Posterior vena cava (tissue), 2 donors: ENCODE measurements at regions not wholly inside any gene's neighbourhood (a gene's known extent, or its start where the extent isn't known, plus 50 kb on each side); places are given as distances from the start of the nearest gene placed in this dataset.
"Not testable (repeated sequence)": the region's sequence is repeated elsewhere in the genome, so short reads cannot be mapped to it uniquely, and the experiment has no call there.

Experiments
- DNase-seq: peaks from one replicate; pipeline ENCODE4 v3.0.0-alpha.2; 2020; ENCODE audit warnings: low spot score
- intact Hi-C, 2 donors: fragments of 100-400 bp; cut with DNase I; formaldehyde crosslinking; loops; one replicate each; pipeline versions ENCODE4 v1.14.1 to v1.14.2; 2022 to 2023
- donor health status: DM: yes; HTN: yes; CAD: no.
- donor health status: DM: yes; HTN: yes; CAD: no.

DNA sequence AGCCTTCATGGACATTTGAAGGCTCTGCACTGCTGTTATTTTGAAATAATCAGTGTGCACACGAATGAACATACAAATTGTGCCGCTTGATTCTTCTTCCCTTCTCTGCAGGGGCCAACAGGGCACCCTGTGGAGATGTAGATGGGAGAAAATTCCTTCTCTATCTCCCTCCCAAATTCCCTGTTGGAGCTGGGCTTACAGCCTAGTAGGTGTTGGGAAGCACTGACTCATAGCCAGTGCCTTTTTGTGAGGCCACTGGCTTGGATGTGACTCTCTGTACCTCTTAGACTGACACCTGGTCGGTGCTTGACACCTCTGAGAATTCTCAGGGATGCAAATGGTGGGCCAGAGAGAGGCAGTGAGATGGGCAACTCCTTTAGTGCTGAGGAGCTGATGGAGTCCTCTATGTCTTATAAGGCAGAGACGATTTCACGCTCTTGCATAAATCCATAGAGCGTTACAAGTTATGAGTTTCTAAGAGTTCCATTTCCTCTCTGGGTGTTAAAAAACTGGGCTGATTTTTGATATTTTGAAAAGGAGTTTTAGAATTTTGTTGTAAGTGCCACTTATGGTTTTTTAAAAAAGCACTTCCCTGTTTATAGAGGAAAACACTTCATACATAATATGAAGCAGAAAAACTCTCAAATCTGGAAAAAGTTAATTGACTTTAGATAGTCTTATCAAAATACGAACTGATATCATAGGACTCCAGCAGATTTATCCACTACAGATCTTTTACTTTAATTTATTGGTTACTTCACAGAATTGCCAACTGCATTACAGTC lies 89.8 kb upstream of the MAP3K7 start:
- intact Hi-C loops = no loop called here
- DNase-seq = no peak

GRCh38 chr6:90675107-90675506 lies 88.2 kb upstream of the MAP3K7 start:
- intact Hi-C loops, DNase-seq: not testable (repeated sequence)

- intact Hi-C loops = not testable (repeated sequence)
Observed at GRCh38 chr6:90674077-90674476, 87.2 kb upstream of the MAP3K7 start.

DNA sequence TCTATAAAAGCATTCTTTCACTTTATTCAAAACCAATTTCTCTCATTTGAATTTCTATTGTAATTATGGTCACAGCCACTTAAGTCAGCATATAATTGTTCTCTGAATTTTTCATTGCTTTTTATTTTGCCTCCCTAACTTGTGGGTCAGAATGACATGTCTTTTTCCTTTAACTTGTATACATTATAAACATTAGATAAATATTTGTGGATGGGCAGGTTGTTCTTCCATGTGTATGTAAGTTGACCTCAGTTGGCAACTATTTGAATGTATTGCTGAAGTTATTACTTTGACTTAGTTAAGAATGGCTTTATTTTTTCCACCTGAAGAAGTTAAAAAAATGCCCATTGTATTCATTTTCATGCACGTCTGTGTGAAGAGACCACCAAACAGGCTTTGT lies 83.0 kb upstream of the MAP3K7 start:
- intact Hi-C loops = no loop called here
- DNase-seq = no peak

More at GRCh38 chr6:90674077-90674476, 87.2 kb upstream of the MAP3K7 start:
- not testable (repeated sequence) for DNase-seq

DNA sequence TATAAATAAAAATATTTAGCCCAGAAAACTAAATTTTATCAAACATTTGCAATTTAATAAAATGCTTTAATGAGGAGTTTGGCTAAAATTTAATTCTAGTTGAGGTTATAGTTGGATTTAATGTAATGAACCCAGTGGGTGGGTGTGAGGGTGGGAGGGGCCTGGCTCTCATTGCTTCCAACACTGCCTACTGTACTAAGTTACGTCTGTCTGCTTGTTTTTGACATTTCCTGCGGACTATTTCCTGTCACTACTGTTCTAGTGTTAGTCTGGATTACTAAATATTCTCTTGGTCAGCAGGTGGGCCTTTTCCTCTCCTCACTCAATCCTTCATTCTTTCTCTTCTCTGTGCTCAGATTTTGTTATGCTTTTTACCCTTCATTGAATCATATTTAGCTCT lies 82.5 kb upstream of the MAP3K7 start:
- intact Hi-C loops = no loop called here
- DNase-seq = no peak

DNA sequence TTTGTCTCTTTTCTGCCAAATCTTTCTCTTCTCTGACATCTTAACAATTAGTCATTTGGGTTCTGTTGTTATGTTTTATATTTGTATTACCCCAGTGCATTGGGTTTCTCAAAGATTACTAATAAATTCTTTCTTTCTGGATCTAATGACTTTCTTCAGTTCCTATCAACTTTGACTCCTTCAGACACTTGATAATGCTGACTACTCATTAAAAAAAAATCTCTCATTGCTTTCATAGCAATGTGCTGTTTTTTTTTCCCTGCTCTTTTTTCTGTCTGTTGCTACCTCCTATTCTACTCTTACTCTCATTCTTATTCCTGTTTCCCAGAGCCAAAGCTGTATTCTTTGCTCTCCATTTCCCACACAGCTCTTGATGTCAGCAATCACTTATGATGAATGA lies 81.3 kb upstream of the MAP3K7 start:
- intact Hi-C loops = no loop called here
- no peak for DNase-seq

DNA sequence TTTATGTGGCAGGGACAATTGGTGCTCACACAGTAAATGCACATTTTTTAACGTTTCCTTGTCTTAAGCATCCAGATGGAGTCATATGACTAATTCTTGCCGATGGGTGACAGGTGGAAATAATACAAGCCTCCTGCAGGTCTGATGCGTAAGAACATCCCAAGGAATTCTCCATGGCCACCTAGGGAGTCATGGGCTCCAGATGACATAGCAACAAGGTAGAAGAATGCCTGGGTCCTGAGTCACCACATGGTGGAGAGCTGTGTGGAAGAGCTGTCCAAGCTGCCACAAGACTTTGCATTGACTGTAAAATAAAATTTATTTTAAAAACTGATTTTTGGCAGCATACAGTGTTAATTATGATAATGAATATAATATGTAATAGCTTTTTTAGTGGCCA lies 77.0 kb upstream of the MAP3K7 start:
- DNase-seq = no peak
- intact Hi-C loops = no loop called here

- no peak for DNase-seq
- intact Hi-C loops = no loop called here
Observed at GRCh38 chr6:90663106-90663505, 76.2 kb upstream of the MAP3K7 start.

GRCh38 chr6:90660931-90661330 lies 74.1 kb upstream of the MAP3K7 start:
- DNase-seq = no peak
- intact Hi-C loops = no loop called here

- no peak for DNase-seq
- intact Hi-C loops = no loop called here
Observed at GRCh38 chr6:90658497-90658896, 71.6 kb upstream of the MAP3K7 start.

DNA sequence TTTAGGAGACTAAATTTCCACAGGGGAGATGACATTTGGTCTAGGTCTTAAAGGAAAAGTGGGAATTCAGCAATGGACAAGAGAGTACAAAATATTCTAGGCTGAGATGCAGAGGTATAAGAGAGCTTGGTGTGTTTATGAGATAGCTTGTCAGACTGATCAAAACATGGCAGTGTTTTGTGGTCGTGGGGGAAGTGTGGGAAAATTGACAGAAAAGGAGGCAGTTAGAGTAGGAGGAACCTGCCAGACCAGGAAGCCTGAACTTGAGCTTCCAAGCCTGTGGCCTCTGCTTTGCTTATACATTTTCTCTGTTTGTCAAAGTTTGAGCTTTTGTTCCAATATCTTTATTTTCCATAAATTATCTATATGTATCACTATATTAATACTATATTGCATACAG lies 69.5 kb upstream of the MAP3K7 start:
- intact Hi-C loops = no loop called here
- DNase-seq = no peak

DNA sequence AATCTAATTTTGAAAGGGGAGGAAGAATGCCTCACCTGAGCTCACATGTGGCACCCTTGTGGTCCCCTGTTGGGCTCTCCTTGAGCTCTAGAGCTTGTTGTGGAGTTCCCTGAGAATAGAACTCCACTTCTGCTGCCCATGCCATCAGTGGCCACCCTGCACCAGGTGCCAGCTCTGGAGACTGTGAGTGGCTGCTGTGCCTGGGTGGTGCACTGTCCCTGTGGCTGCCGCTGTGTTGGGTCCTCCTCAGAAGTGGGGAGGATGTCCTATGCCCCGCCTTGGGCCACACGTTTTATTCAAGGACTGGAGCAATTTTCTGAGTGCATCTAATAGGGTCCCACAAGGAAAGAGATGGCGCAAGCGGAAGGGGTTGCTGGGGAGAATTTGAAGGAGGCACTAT lies 67.9 kb upstream of the MAP3K7 start:
- intact Hi-C loops = no loop called here
- no peak for DNase-seq

GRCh38 chr6:90654166-90654565 lies 67.3 kb upstream of the MAP3K7 start:
- DNase-seq = no peak
- intact Hi-C loops = no loop called here

GRCh38 chr6:90653750-90654149 lies 66.9 kb upstream of the MAP3K7 start:
- intact Hi-C loops = no loop called here
- DNase-seq = no peak

DNA sequence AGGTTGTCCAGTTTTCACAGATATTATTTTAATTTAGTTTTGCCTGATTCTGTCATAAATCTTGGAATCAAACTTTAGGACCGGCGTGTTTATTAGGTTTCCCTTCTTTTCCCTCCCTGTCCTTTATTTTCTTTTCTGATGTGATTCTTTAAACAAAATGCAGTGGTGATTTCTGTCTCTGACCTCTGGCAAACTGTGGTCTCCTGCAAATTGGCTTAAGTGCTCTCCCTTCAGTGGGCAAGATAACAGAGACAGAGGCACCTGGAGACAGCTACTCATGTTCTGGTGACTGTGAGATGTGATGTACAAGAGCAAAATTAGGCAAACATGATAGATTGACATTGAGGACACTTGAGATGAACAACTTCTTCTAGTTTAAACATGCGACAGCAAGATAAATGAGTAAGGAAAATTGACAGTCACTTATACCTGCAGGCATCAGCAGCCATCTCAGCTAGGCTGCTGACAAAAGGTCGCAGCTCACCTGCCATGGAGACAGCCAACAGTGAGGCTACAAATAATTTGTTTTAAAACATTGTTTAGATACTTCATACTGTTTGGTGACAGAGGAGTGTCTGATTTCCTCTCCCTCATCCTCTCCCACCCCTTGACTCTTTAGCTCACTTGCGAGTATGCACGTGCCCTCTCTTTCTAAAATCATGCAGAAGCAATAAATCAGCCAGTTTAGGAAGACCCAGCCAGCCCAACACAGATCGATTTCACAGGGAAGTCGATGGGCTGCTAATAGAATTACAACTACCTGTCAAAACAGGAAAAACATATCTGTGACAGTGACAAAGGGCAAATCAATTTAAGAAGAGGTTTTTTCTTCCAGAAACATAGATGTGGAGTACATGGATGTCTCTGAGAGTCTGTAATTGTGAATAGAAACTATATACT lies 63.4 kb upstream of the MAP3K7 start:
- DNase-seq = no peak
- intact Hi-C loops = no loop called here

DNA sequence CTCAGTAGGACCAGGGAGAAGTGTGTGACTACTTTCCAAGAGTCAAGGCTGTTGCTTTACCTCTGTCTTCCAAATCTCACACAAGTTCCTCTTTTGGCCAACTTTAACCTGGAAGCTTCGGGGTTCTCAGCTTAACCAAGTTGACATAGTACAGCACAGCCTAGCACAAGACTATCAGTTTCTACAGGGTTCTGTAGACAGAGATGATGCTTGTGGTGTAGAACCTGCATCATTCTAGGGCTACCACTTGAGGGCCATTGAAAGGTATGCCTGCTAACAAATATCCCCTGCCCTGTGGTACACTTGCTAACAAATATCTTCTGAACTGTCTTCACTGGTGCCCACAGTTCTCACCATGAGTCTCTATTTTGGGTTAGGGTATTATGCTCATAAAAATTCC lies 62.0 kb upstream of the MAP3K7 start:
- no peak for DNase-seq

GRCh38 chr6:90646940-90647339 lies 60.1 kb upstream of the MAP3K7 start:
- no peak for DNase-seq
- intact Hi-C loops = no loop called here

More for the DNA sequence above, 62.0 kb upstream of the MAP3K7 start:
- intact Hi-C loops = no loop called here

GRCh38 chr6:90645634-90646033 lies 58.8 kb upstream of the MAP3K7 start:
- DNase-seq = no peak
- intact Hi-C loops = no loop called here

- no peak for DNase-seq
- intact Hi-C loops = no loop called here
Observed at GRCh38 chr6:90644492-90644891, 57.6 kb upstream of the MAP3K7 start.

DNA sequence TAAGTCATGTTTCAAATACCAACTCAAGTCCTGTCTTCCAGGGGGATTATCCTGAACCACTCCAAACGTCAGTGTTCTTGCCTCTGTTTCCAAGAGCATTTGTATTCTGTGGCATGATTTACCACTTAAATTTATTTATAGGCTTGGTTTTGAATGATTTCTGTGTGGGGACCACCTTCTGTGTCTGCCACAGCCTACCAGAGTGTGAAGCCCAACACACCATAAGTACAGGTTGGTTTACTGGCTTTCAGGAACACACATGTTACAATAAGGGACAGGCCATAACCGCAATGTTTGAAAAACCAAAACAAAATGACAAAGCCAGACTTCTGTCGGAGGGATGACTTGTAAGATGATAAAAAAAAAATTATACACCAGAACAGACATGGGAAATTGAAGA lies 56.5 kb upstream of the MAP3K7 start:
- DNase-seq = no peak

GRCh38 chr6:90637320-90637719 lies 50.4 kb upstream of the MAP3K7 start:
- intact Hi-C loops = no loop called here

More for the DNA sequence above, 56.5 kb upstream of the MAP3K7 start:
- intact Hi-C loops = no loop called here

More at GRCh38 chr6:90637320-90637719, 50.4 kb upstream of the MAP3K7 start:
- DNase-seq = no peak
